Activated naive CD4-positive, alpha-beta T cell treated with anti-CD3 and anti-CD28 coated beads, Interleukin-2, amount 50 U/mL, for 16 hours (primary cell): ENCODE measurements at regions not wholly inside any gene's neighbourhood (a gene's known extent, or its start where the extent isn't known, plus 50 kb on each side); places are given as distances from the start of the nearest gene placed in this dataset.

Experiments
- DNase-seq: peaks from one replicate; pipeline ENCODE4 v3.0.0-alpha.2; 2020

- no peak for DNase-seq
Observed at GRCh38 chr1:29746076-29746665, 509.8 kb downstream of the PTPRU start.

DNA sequence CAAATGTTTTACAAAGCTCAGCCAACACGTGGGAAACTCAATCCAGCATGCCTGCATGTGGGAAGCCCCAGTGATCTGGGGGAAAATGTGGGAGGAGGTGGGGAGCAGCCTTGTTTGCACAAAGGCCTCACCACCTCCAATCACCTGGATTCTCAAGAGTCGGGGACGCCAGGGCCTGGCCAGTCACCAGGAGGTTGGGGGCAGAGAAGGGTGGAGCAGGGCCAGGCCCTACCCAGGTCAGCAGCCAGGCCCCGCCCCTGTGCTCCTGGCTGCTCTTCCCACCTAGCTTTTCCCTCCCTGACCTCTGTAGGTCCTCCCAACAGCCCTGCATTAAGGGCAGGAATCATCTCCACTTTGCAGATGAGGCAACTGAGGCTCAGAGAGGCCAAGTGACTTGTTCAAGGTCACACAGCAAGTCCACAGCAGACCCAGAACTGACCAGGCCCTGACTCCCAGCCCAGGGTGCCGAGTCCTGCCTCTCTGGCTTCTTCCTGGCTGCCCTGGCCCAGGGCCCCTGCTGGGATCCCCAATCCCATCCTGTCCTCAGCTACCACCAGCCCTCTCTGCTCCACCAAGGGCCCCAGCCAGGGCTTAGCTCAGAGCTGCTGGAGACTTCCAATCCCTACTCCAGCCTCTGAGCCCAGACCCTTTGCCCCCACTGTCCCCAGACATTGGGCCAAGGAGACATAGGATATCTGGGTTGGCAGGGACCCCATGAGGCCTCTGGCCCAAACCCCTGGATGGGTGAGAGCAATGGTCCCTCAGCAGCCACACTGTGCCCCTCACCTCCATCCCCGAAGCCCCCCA, 508.6 kb downstream of the PTPRU start:
- DNase-seq, result no peak

DNA sequence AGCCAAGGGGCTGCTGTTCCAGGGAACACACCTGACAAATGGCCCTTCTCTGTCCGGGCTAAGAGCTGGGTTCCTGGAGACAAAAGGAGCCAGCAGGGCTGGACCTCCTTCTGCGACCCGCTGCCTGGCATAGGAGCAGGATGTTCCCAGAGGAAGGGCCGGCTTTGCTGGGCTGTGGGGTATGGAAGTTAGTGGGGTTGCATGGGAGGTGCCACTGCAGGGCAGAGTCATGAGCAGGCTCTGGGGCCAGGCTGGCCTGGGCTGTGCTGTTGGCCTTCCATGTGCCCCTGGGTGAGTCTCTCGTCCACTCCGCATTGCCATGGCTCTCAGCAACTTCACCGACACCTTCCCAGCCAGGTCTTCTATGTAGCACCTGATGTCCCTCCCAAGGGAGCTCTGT, 507.6 kb downstream of the PTPRU start:
- no peak for DNase-seq

GRCh38 chr1:29743264-29743663, 506.9 kb downstream of the PTPRU start:
- no peak for DNase-seq

DNA sequence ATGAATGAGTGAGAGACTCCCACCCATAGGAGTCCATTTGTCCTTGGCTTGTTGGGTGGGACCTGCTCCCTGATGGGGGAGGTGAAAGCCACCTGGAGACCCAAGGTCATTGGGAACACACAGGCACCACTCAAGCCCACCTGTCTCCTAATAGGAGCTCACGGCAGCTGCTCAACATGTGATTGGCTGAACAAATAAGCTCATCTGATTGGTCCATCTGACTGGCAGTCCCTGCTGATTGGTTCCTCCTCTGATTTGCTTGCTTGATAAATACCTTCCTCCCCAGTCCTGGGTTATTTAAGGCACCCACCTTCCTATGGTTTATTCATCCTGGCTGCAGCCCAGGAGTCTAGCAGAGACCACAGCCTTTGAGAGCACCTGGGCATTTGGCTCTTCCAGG, 502.9 kb downstream of the PTPRU start:
- DNase-seq, result no peak

- no peak for DNase-seq
Observed at GRCh38 chr1:29736582-29737188, 500.4 kb downstream of the PTPRU start.

GRCh38 chr1:29732453-29732852, 496.1 kb downstream of the PTPRU start:
- DNase-seq, result no peak

- DNase-seq, result no peak
Observed at GRCh38 chr1:29730623-29731022, 494.3 kb downstream of the PTPRU start.

GRCh38 chr1:29729281-29729680, 493.0 kb downstream of the PTPRU start:
- no peak for DNase-seq

DNA sequence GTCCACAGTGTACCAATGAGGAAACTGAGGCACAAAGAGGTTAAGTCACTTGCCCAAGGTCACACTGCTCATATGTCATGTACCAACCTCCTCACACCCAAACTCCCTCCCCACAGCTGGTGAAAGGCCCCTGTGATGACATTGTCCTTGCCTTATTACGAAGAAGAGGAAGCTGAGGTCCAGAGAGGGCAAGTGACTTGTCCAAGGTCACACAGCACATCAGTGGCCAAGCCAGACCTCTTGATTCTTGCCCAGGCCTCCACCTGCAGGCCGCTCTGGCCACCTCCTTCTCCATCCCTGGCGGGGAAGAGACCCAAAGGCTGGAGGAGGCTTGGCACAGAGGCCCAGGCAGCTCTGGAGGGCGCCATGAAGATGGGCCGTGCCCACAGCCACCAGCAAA, 492.4 kb downstream of the PTPRU start:
- DNase-seq, result no peak

GRCh38 chr1:29725262-29725661, 488.9 kb downstream of the PTPRU start:
- no peak for DNase-seq

- no peak for DNase-seq
Observed at GRCh38 chr1:29722598-29722997, 486.3 kb downstream of the PTPRU start.

DNA sequence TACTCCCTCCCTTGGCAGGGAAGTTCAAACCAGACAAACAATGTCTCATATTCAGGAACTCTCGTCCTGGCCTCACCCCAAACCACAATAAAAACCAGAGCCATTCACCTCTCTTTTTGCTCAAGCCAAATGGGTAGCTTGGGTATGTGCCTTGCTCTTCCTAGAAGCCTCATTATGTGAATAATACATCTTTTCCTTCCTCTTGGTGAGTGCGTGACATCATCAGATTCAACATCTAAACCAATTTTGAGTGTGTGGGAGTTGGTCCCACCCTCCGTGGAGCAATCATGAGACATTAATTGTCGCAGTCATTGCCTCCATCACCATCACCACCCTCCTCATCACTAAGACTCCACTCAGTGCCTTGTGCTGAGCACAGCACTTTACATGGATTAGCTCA, 482.9 kb downstream of the PTPRU start:
- no peak for DNase-seq

DNA sequence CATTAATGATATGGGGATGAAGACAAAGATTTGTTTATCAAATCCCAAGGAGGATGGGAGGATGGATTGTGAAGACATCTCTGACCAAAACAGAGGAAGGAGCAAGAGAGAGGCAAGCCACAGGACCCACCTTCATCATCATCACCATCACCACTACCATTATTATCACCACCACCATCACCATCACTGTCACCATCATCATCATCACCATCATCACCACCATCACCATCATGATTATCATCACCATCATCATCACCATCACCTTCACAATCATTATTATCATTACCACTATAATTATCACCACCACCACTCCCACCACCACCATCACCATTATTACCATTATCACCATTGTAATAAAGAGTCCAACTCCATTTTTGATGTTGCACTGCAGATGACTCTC, 482.5 kb downstream of the PTPRU start:
- no peak for DNase-seq

GRCh38 chr1:29716306-29716705, 480.0 kb downstream of the PTPRU start:
- DNase-seq, result no peak

DNA sequence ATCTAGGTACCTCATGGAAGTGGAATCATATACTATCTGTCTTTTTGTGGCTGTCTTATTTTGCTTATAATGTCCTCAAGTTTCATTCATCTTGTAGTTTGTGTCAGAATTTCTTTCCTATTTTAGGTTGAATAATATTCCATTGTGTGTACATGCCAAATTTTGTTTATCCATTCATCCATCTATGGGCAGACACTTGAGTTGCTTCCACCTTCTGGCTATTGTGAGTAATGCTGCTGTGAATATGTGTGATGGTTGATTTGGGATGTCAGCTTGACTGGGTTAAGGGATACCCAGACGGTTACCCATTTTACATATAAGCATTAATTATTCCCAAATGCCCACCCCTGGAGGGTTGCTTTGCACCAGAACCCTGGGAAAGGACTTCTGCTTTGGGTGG, 477.5 kb downstream of the PTPRU start:
- DNase-seq, result no peak

DNA sequence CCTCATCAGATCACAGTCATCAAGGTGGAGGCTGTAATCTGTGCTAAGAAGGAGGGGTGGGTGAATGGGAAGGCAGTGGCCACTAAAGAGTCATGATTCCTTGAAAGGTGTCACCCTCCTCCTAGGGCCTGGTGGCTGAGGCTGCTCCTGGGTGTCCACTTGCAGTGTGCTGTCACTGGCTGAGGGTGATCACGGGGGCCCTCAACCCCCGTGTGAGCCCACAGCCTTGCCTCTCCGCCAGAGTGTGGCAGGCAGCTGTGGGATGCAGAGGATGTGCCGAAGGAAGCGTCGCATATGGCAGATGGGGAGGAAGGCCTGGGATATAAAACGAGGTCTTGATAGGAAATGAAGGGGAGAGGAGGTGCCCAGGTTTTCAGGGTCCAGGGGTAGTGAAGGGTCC, 476.5 kb downstream of the PTPRU start:
- no peak for DNase-seq

- no peak for DNase-seq
Observed at GRCh38 chr1:29712284-29712651, 475.9 kb downstream of the PTPRU start.

GRCh38 chr1:29711582-29712283, 475.4 kb downstream of the PTPRU start:
- DNase-seq, result no peak

DNA sequence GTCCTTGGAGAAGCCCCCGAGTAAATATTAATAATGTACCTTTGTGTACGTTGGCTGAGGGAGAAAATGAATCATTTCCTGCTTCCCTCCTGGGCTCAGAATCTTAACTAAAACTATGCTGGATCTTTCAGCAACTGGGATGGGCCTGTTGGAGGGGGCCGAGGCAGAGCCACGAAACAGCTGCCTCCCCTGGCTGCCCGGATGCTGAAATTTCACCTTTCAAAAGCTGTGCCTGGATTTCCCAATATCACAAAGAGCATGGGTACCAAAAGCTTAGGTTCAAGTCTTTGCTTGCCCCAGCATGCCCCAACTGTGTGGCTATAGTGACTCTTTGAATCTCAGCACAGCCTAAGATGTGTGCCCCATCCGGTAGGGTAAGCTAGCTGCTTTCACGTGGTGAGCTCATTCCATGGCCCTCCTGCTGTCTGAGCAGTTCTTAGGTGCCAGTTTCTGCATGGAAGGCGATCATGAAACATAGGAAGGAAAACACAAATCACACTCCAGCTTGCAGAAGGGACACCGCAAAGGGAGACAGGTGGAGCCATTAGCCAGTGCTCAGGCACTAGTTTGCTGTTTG, 473.5 kb downstream of the PTPRU start:
- DNase-seq, result no peak

- DNase-seq, result no peak
Observed at GRCh38 chr1:29708796-29709703, 472.7 kb downstream of the PTPRU start.

DNA sequence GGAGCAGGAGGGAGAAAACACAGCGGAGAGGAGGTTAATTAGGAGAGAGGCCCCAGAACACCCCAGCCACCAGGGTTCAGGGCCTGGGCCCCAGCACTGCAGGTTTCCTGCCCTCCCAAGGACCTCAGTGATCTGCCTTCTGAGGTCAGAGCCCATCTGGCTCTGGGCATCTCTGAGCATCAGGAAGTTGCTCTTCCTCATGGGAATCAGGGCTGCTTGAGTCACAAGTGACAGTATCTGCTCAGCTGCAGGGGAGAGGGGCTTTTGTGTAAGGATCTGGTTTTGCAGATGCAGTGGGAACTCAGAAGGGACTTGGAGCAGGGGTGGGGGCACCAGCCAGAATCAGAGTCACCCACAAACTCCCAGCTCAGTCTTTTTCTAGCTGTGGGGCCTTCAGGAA, 472.1 kb downstream of the PTPRU start:
- DNase-seq, result no peak
